ENCODE measurements at regions not wholly inside any gene's neighbourhood (a gene's known extent, or its start where the extent isn't known, plus 50 kb on each side); places are given as distances from the start of the nearest gene placed in this dataset.

- TF ChIP-seq GATA2 (IDR thresholded peaks at IDR 0.05; ENCODE audit: low read depth, low read length) (no peak), GATA3 (IDR thresholded peaks at IDR 0.05; ENCODE audit: low read depth, low read length) (no peak)
Measured at GRCh38 chr3:55376753-55377347, 110.3 kb downstream of the WNT5A start.

Data from SH-SY5Y (cell line).